ENCODE measurements at regions not wholly inside any gene's neighbourhood (a gene's known extent, or its start where the extent isn't known, plus 50 kb on each side); places are given as distances from the start of the nearest gene placed in this dataset.

- H3K36me3 Mint-ChIP-seq (ENCODE audit: low read depth) = no peaks in the 10 kb centered on the region
- CTCF ChIA-PET = interaction anchor here (0.5 kb wide), 1 partner anchor 629 kb away, joined by 3 read pairs; no protein-coding TSS in a partner anchor
Measured at GRCh38 chr7:145643981-145644380, 472.6 kb upstream of the CNTNAP2 start.

GRCh38 chr7:145633513-145633912 lies 483.1 kb upstream of the CNTNAP2 start:
- H3K4me3 Mint-ChIP-seq = no peak overlapping the region
- H3K27ac Mint-ChIP-seq = no peak overlapping the region
- H3K36me3 Mint-ChIP-seq (ENCODE audit: low read depth) = no peaks in the 10 kb centered on the region
- POLR2A ChIA-PET = no interaction called here
- no peak for DNase-seq
- H3K27me3 Mint-ChIP-seq = no peaks in the 10 kb centered on the region
- CTCF ChIA-PET = no interaction called here
- H3K9me3 Mint-ChIP-seq = no peaks in the 10 kb centered on the region
- no peaks in the 10 kb centered on the region for H3K4me1 Mint-ChIP-seq

More at GRCh38 chr7:145643981-145644380, 472.6 kb upstream of the CNTNAP2 start:
- DNase-seq = no peak
- no peaks in the 10 kb centered on the region for H3K4me1 Mint-ChIP-seq
- H3K27me3 Mint-ChIP-seq = no peaks in the 10 kb centered on the region
- H3K9me3 Mint-ChIP-seq = peaks cover 7% of the 10 kb centered on the region
- H3K4me3 Mint-ChIP-seq = no peak overlapping the region
- H3K27ac Mint-ChIP-seq = no peak overlapping the region
- POLR2A ChIA-PET = no interaction called here

DNA sequence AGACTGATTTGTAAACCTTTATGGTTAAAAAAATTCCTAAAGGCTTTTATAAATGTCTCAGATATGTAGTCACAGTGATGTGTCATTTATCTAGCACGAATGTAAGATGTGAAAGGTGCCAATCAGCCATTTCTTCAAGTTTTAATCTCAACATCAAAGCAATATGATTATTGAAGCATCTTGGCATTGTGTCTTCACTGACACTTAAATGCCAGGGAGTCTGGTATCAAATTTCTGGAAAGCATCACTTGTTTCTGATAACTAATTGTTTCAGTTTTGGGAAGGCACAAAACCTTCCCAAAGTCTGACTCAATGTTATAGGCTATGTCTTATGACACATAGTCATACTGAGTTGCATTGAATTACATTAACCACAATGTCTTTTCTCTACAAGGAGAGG lies 492.0 kb upstream of the CNTNAP2 start:
- ChIA-PET POLR2A (no interaction called here), CTCF (no interaction called here)
- no peaks in the 10 kb centered on the region for H3K9me3 Mint-ChIP-seq
- no peaks in the 10 kb centered on the region for H3K36me3 Mint-ChIP-seq (ENCODE audit: low read depth)
- H3K27me3 Mint-ChIP-seq = no peaks in the 10 kb centered on the region
- H3K4me1 Mint-ChIP-seq = no peaks in the 10 kb centered on the region
- H3K27ac Mint-ChIP-seq = no peak overlapping the region
- DNase-seq = no peak
- H3K4me3 Mint-ChIP-seq = no peak overlapping the region

GRCh38 chr7:145605963-145606362 lies 510.6 kb upstream of the CNTNAP2 start:
- Mint-ChIP-seq H3K4me1 (no peaks in the 10 kb centered on the region), H3K9me3 (peaks cover 20% of the 10 kb centered on the region), H3K4me3 (no peak overlapping the region), H3K27ac (no peak overlapping the region), H3K27me3 (no peaks in the 10 kb centered on the region), H3K36me3 (ENCODE audit: low read depth) (no peaks in the 10 kb centered on the region)
- POLR2A ChIA-PET = no interaction called here
- no peak for DNase-seq
- CTCF ChIA-PET = no interaction called here

DNA sequence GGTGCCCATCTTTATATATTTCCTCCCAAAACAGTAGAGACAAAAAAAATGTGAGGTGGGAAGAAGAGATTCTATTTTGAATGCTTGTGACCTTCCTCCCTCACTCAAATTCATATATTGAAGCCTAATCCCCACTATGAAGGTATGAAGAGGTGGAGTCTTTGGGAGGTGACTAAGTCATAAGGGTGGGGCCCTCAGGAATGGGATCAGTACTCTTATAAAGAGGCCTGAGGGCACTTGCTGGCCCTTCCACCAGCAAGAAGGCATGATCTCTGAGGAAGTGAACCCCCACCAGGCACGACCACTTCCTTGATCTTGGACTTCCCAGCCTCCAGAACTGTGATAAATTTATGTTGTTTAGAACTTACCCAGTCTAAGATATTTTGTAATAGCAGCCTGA lies 517.2 kb upstream of the CNTNAP2 start:
- H3K4me3 Mint-ChIP-seq = no peak overlapping the region
- H3K27me3 Mint-ChIP-seq = no peaks in the 10 kb centered on the region
- POLR2A ChIA-PET = no interaction called here
- CTCF ChIA-PET = no interaction called here
- DNase-seq = no peak
- H3K9me3 Mint-ChIP-seq = peaks cover 6% of the 10 kb centered on the region
- no peak overlapping the region for H3K27ac Mint-ChIP-seq
- H3K4me1 Mint-ChIP-seq = no peaks in the 10 kb centered on the region
- H3K36me3 Mint-ChIP-seq (ENCODE audit: low read depth) = no peaks in the 10 kb centered on the region

GRCh38 chr7:145584401-145584800 lies 532.2 kb upstream of the CNTNAP2 start:
- Mint-ChIP-seq H3K27me3 (no peaks in the 10 kb centered on the region), H3K4me1 (no peaks in the 10 kb centered on the region), H3K4me3 (no peak overlapping the region), H3K9me3 (peaks cover 6% of the 10 kb centered on the region), H3K36me3 (ENCODE audit: low read depth) (no peaks in the 10 kb centered on the region), H3K27ac (no peak overlapping the region)
- CTCF ChIA-PET = no interaction called here
- DNase-seq = no peak
- POLR2A ChIA-PET = no interaction called here

DNA sequence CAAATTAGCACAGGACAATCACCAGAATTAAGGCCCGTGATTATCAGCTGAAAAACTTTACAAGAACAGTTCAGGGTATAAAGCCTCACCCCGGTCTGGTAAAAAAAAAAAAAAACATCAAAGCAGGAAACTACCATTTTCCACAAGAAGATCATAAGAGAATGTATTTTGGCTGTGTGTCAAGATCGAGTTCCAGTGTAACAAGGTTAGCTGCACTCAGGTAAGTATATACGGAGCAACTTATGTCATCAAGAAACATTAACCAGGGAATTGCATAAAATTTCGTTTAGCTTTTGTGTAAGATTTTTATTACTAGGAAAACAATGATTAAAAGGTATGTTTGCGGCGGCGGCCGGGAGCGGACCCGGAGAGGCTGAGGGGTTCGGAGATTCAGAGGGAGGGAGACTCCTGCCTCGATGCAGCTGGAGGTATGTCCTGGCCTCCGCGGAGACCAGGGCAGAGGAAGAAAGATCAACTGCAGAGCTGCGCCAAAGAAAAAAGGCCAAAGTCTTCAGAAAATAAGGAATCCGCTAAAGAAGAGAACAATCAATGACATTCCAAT lies 533.8 kb upstream of the CNTNAP2 start:
- H3K4me3 Mint-ChIP-seq = no peak overlapping the region
- H3K27ac Mint-ChIP-seq = no peak overlapping the region
- ChIA-PET POLR2A (no interaction called here), CTCF (no interaction called here)
- H3K27me3 Mint-ChIP-seq = no peaks in the 10 kb centered on the region
- H3K36me3 Mint-ChIP-seq (ENCODE audit: low read depth) = no peaks in the 10 kb centered on the region
- no peak for DNase-seq
- H3K4me1 Mint-ChIP-seq = no peaks in the 10 kb centered on the region
- peaks cover 6% of the 10 kb centered on the region for H3K9me3 Mint-ChIP-seq

- ChIA-PET CTCF (no interaction called here), POLR2A (no interaction called here)
- Mint-ChIP-seq H3K4me3 (no peak overlapping the region), H3K36me3 (ENCODE audit: low read depth) (no peaks in the 10 kb centered on the region), H3K27me3 (no peaks in the 10 kb centered on the region), H3K4me1 (no peaks in the 10 kb centered on the region), H3K9me3 (peaks cover 2% of the 10 kb centered on the region), H3K27ac (no peak overlapping the region)
- no peak for DNase-seq
Measured at GRCh38 chr7:145557805-145558204, 558.8 kb upstream of the CNTNAP2 start.

- no peak overlapping the region for H3K4me3 Mint-ChIP-seq
- ChIA-PET CTCF (no interaction called here), POLR2A (no interaction called here)
- H3K27me3 Mint-ChIP-seq = no peaks in the 10 kb centered on the region
- no peaks in the 10 kb centered on the region for H3K9me3 Mint-ChIP-seq
- no peaks in the 10 kb centered on the region for H3K36me3 Mint-ChIP-seq (ENCODE audit: low read depth)
- no peaks in the 10 kb centered on the region for H3K4me1 Mint-ChIP-seq
- no peak for DNase-seq
- H3K27ac Mint-ChIP-seq = no peak overlapping the region
Measured at GRCh38 chr7:145543242-145543641, 573.4 kb upstream of the CNTNAP2 start.

DNA sequence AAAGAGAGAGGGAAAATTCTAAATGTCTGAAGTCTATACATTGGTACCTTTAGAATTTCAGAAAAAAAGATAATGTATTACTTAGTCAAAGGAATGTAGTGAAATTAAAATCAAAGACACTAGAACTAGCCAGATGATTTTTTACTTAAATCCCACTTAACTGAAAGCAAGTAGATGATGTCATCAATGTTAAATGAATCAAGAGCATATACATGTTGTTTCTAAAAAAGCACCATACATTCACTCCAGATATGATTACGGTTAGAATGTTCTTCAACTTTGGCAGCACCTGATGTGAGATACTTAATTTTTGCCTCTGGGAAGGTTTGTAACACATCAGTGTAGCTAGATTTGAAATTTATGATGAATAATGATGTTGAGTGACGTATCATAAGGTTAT lies 576.7 kb upstream of the CNTNAP2 start:
- ChIA-PET CTCF (no interaction called here), POLR2A (no interaction called here)
- peaks cover 3% of the 10 kb centered on the region for H3K9me3 Mint-ChIP-seq
- H3K36me3 Mint-ChIP-seq (ENCODE audit: low read depth) = no peaks in the 10 kb centered on the region
- H3K27ac Mint-ChIP-seq = no peak overlapping the region
- no peak overlapping the region for H3K4me3 Mint-ChIP-seq
- DNase-seq = no peak
- H3K27me3 Mint-ChIP-seq = no peaks in the 10 kb centered on the region
- H3K4me1 Mint-ChIP-seq = no peaks in the 10 kb centered on the region

DNA sequence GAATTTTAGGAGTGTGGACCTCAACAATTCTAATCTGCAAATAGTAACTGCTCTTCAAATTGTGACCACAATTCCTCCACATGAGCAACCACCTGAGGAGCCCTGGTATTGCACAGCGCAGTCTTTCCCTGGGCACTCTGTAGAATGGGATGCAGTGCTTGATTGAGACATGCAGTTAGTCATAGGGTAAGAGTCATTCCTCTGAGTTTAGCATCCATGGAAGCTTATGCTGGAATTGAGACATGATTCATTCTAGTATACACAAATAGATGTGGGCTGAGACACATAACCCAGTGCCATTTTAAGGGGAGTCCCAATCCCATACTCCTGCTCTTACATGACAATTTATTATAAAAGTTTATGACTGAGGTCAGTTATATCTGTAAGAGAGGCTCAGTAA lies 582.3 kb upstream of the CNTNAP2 start:
- no peaks in the 10 kb centered on the region for H3K27me3 Mint-ChIP-seq
- POLR2A ChIA-PET = no interaction called here
- no peak for DNase-seq

DNA sequence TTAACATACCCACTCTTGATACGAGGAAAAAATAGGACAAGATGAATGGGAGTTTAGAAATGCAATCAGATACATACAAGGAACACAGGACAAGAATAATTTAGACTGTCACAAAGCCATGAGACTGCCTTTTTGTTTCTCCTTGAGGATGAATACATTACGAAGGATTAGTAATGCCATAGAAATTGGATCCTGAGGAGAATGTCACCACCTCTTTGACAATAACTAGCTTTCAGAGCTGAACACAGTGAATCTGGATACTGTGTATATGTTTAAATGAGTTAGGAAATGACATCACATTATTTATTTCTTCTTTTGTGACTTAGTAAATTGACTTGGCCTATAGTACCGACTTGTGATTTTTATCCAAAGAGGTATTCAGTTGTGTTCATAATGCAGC lies 596.3 kb upstream of the CNTNAP2 start:
- ChIA-PET POLR2A (no interaction called here), CTCF (no interaction called here)
- peaks cover 5% of the 10 kb centered on the region for H3K9me3 Mint-ChIP-seq
- no peaks in the 10 kb centered on the region for H3K36me3 Mint-ChIP-seq (ENCODE audit: low read depth)
- no peaks in the 10 kb centered on the region for H3K4me1 Mint-ChIP-seq
- no peak for DNase-seq
- no peaks in the 10 kb centered on the region for H3K27me3 Mint-ChIP-seq
- H3K27ac Mint-ChIP-seq = no peak overlapping the region
- no peak overlapping the region for H3K4me3 Mint-ChIP-seq

More for the DNA sequence above, 582.3 kb upstream of the CNTNAP2 start:
- Mint-ChIP-seq H3K9me3 (peaks cover 6% of the 10 kb centered on the region), H3K4me3 (no peak overlapping the region), H3K27ac (no peak overlapping the region), H3K36me3 (ENCODE audit: low read depth) (no peaks in the 10 kb centered on the region), H3K4me1 (no peaks in the 10 kb centered on the region)
- CTCF ChIA-PET = no interaction called here

DNA sequence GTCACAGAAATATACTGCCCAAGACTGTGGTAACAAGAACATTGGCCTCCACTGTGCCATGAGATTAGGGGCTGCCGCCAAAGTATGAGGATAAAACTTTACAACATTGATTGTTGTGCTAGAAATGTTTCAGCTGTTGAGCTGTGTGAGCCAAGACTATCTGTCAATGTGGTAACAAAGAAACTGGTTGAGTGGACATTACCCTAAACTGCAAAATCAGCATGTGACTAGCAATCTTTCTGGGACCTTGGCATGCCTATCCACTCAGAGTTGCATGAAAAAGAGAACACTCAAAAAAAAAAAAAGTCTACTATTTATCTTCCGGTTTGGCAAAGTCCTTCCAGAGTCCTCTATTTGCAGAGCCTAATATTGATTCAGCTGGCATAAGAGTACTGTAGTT lies 605.6 kb upstream of the CNTNAP2 start:
- no peak overlapping the region for H3K27ac Mint-ChIP-seq
- POLR2A ChIA-PET = no interaction called here
- peaks cover 6% of the 10 kb centered on the region for H3K9me3 Mint-ChIP-seq
- H3K4me3 Mint-ChIP-seq = no peak overlapping the region
- no peaks in the 10 kb centered on the region for H3K27me3 Mint-ChIP-seq
- no peak for DNase-seq
- CTCF ChIA-PET = no interaction called here
- no peaks in the 10 kb centered on the region for H3K4me1 Mint-ChIP-seq
- H3K36me3 Mint-ChIP-seq (ENCODE audit: low read depth) = no peaks in the 10 kb centered on the region

GRCh38 chr7:145497911-145498525 lies 618.6 kb upstream of the CNTNAP2 start:
- Mint-ChIP-seq H3K9me3 (peaks cover under 1% of the 10 kb centered on the region), H3K27ac (no peak overlapping the region), H3K36me3 (ENCODE audit: low read depth) (no peaks in the 10 kb centered on the region), H3K4me3 (no peak overlapping the region), H3K4me1 (no peaks in the 10 kb centered on the region), H3K27me3 (no peaks in the 10 kb centered on the region)
- no peak for DNase-seq
- CTCF ChIA-PET = no interaction called here
- POLR2A ChIA-PET = no interaction called here

All from activated CD4-positive, alpha-beta T cell treated with anti-CD3 and anti-CD28 coated beads, Interleukin-2, amount 10 ng/mL, durations not matched to agents 7 days and 5 days (primary cell).